ENCODE measurements at regions not wholly inside any gene's neighbourhood (a gene's known extent, or its start where the extent isn't known, plus 50 kb on each side); places are given as distances from the start of the nearest gene placed in this dataset.
A peak's percentile ranks its signal among the peaks of the same experiment; 100 is the strongest.
"Not testable (repeated sequence)": the region's sequence is repeated elsewhere in the genome, so short reads cannot be mapped to it uniquely, and the experiment has no call there.

GRCh38 chr12:107826276-107826675 is 51.8 kb downstream of the ASCL4 start:
- DNase-seq, result no peak

- no peak for DNase-seq
Observed at GRCh38 chr12:107829271-107829670, 54.8 kb downstream of the ASCL4 start.

DNA sequence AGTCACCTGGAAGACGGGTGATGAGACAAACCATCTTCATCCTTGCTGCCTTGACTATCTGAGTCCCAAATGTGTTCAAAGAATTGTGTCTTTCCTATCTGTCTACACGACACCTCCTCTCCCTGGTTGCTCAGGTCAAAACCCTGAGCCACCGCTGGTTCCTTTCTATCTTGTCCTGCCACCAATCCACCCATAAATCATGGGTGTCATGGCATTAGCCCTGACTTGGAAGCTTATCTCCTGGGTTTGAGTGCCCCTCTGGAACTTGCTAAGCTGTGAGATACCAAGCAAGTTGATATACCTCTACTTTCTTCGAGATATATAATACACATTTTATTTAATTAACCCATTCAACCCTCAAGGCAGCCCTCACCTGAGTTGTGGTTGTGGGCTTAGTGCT is 57.9 kb downstream of the ASCL4 start:
- DNase-seq, result no peak

DNA sequence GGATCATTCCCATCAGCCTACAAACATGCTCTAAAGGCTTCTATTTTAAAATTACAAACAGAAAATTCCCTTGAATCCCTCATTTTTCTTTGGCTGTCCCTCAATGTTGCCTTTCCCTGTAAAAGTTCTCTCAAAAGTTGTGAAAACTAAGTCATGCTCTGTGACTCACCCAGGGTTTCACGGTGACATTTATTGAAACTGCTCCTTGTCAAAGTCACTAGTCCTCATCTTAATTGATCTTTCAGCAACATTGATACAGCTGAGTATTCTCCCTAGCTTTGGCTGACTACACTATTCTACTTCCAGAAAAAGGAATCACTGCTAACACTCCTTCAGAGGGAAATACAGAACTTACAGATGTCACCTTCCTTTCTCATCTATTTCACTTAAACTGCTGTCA is 65.7 kb downstream of the ASCL4 start:
- DNase-seq, result no peak

- DNase-seq, result no peak
Observed at GRCh38 chr12:107843351-107844311, 69.1 kb downstream of the ASCL4 start.

- DNase-seq, result no peak
Observed at GRCh38 chr12:107844312-107844921, 69.9 kb downstream of the ASCL4 start.

GRCh38 chr12:107845226-107845979 is 70.9 kb downstream of the ASCL4 start:
- DNase-seq, result no peak

DNA sequence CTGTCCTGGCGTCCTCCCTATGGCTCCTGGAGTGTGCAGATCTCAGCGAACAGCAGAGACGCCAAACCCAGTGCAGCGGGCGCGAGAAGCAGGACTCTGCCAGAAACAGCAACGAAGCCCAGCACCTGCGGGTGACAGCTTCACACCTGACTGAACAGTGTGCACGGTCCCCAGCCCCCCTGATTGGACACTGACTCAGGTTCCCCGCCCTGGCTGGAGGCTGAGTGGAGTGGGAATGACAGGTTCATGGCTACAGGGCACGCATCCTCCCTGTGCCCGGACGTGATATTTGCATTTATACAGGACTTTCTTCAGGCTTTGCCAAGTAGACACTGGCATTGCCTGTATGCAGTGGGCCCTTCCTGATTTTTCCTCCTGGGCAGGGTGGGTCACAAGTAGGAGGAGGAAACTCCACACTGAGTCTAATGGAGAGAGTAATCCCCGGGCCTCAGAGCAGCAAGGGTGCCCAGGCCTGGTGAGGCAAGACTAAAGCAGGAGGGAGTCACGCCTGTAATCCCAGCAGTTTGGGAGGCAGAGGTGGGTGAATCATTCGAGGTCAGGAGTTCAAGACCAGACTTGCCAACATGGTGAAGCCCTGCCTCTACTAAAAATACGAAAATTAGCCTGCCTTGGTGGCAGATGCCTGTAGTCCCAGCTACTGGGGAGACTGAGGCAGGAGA is 71.6 kb downstream of the ASCL4 start:
- no peak for DNase-seq

DNA sequence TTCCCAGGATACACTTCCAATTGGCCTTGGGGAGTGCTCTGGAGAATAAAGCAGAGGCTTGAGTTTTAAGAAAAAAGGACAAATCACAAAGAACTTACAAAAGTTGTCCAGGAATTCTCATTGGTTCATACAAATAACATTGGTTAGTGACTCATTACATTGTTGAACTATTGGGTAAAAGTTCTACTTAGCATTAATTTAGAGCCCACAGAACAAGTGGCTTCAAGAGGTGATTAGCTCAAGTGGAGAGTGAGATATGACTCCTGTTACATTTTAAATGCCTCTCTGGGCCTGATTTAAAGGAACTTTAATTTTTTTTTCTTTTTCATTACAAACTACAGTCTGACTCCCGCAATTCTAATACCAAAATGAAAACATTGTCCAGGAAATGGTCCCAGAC is 72.9 kb downstream of the ASCL4 start:
- DNase-seq, result no peak

DNA sequence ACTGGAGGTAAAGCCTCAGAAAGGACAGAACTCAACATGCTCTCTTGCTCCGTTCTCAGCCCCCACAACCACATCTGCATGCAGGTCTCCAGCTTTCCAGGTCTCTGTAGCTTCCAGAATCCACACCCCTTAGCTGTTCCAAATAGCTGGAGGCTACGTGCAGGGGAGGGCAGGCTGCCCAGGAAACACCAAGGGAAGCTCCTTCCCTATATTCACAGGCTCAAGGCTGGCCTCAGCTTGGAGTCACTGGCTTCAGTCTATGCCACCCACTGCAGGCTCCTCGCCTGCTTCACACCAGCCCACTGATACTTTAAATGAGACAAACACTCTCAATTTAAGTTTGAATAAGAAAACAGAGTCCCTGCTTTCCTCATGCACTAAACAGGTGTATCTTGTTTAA is 73.3 kb downstream of the ASCL4 start:
- DNase-seq, result no peak

DNA sequence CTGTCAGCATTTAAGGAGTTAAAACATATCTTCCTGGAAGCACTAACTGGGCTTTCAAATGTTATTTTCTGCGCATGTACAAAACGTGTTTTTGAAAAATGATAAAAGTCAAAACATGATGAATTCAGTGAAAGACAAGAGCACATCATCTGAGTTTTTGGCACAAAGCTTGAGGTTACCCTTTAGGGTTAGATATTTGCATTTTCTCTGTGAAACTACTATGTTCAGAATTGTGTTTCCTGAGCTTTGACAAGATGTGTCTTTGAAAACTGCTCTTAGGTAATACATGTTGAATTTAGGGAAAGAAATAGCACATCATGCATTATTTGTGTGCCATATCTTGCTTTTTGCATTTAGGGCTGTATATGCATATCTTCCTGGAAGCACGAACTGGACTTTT is 79.0 kb downstream of the ASCL4 start:
- no peak for DNase-seq

DNA sequence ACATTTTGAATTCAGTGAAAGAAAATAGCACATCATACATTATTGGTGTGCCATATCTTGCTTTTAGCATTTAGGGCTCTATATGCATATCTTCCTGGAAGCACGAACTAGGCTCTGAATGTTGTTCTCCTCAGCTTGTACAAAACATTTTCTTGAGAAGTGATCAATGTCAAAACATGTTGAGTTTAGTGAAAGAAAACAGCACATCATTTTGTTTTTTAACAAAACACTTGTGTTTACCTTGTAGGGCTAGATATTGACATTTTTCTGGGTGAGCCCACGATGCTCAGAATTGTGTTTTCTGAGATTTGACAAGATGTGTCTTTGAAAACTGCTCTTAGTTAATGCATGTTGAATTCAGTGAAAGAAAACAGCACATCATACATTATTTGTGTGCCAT is 81.0 kb downstream of the ASCL4 start:
- DNase-seq, result no peak

- DNase-seq, result no peak
Observed at GRCh38 chr12:107856096-107856495, 81.6 kb downstream of the ASCL4 start.

- DNase-seq, result no peak
Observed at GRCh38 chr12:107857191-107857590, 82.7 kb downstream of the ASCL4 start.

DNA sequence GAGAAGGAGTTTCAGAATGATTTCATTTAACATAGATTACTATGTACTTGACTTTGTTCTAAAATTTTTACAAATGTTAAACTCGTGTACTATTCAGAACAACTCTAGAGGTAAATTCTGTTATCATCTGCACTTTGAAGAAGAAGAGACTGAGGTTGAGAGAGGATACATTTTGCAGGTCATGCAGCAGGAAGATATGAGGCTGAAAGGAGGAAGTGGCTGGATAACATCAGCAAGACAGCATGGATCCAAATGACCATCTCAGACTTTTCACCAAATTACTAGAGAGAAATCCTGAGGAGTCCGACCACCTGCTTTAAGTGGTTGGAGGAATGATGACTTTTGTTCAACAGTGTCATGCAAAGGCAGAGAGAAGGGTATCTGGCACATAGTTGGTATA is 84.9 kb downstream of the ASCL4 start:
- DNase-seq, result no peak

DNA sequence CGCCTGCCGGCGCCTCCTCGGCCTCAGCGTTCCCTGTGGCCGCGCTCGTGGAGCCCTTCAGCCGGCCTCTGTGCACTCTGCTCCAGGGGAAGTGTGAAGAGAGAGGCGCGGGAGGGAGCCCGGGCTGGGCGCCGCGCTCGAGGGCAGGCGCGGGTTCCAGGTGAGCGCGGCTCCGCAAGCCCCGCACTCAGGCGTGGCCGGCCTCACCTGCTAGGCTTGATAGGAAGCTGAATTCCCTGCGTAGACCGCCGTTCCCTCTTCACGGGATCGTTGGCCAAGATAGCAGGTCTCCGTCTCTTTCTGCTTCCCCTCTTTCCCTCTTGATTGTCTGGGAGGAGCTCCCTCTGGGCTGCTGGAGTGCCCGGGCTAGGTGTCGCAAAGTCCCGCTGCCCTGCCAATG is 89.7 kb downstream of the ASCL4 start:
- no peak for DNase-seq

DNA sequence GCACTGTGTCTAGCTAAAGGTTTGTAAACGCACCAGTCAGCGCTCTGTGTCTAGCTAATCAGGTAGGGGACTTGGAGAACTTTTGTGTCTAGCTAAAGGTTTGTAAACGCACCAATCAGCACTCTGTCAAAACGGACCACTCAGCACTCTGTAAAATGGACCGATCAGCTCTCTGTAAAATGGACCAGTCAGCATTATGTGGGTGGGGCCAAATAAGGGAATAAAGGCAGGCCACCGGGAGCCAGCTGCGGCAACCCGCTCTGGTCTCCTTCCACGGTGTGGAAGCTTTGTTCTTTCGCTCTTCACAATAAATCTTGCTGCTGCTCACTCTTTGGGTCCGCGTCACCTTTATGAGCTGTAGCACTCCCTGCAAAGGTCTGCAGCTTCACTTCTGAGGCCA is 90.2 kb downstream of the ASCL4 start:
- DNase-seq, result not testable (repeated sequence)

DNA sequence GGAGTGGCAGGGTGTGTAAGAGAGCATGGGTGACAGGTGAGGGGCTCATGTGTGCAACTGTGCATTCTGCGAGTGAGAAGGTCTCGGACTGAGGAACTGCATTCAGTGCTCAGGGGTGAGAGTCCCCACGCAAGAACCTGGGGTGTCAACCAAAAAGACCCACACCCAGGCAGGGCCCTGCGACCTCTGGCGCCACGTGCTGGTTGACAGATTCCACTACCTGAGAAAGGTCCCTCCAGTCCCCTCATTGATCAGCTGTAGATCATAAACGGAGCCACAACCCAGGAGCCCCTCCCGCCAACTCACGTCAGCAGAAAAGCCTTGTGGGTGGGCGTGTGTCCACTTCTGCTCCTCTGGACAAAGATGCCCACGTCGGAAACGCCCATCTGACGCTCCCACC is 98.7 kb downstream of the ASCL4 start:
- no peak for DNase-seq

DNA sequence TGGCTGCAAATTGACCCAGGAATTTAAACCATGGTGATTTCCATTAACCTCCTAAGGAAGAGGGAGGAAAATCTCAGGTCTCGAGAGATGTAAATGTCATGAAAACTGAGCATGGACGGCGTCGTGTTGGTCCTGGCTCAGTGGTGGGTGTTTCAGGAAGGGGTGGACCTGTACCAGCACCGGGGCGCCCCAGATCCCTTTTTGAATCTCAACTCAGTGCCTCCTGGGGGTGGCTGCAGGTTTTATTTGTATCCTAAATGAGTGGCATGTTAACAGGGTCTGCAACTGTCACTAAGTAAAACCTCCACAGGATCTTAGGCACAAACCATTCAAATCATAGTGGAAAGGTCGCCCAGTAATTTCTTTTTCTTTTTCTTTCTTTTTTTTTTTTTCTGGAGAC is 101.3 kb downstream of the ASCL4 start:
- no peak for DNase-seq

DNA sequence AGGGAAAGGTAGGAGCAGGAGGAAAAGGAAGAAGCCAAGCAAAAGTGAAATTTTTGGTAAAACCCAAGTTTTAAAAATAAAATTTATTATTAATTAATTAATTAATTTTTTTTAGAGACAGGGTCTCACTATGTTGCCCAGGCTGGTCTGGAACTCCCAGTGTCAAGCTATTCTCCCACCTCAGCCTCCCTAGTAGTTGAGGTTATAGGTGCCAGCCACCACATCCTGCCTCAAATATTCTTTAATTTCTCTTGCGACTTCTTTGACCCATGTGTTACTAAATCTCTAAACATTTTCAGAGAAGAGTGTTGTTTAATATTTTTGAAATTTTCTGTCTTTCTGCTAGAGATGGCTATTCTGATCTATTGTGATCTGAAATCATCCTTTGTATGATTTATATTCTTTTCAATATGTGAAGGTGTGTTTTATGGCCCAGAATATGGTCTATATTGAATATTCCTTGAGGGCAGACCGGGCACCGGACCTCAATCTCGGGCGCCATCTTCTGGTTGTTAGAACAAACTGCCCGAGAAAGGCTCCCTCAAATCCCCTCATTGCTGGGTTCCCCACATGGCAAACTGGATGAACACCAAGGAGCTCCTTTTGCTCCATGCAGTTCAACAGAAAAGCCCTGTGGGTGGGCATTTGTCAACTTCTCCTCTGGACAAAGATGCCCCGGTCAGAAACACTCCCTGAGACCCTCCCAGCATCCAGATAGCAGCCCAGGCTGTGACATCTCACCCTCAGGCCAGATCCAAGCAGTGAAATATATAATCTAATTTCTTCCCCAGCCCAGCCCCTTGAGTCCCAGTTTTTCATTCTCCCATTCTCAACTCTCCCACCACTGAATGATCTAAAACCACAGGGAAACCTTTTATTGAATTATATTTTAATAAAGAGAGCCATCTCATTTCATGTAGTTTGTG is 110.5 kb downstream of the ASCL4 start:
- DNase-seq, result peak; percentile 38

DNA sequence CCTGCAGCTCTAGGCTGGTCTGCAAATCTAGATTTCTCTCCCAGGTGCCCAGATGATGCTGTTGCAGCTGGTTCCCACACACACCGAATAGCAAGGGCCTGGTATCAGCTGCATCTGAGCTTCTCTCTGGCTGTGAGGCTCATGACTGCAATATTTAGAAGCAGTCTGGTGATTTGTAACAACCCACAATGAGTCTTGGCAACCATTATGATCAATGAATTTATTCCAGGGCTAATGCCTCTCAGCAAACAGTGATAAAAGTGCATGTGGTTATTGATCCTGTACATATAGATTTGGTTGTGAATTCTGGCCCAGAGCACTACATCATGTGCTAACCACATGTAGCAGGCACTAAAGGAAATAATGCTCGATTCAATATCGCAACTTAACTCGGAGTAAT is 114.3 kb downstream of the ASCL4 start:
- DNase-seq, result no peak

- no peak for DNase-seq
Observed at GRCh38 chr12:107891967-107892366, 117.5 kb downstream of the ASCL4 start.

Data from midbrain (tissue), 1 donor.